ENCODE measurements at regions not wholly inside any gene's neighbourhood (a gene's known extent, or its start where the extent isn't known, plus 50 kb on each side); places are given as distances from the start of the nearest gene placed in this dataset.

- Histone ChIP-seq H3K9me1 (replicated peaks; ENCODE audit: control insufficient read depth, extremely low read depth, insufficient read depth, low read length) (no peaks in the 10 kb centered on the region), H4K20me1 (replicated peaks; ENCODE audit: control insufficient read depth, extremely low read depth, insufficient read depth, low read length) (no peaks in the 10 kb centered on the region), H3K4me1 (ENCODE audit: control insufficient read depth, extremely low read depth, insufficient read depth, low read length) (no peaks in the 10 kb centered on the region), H3K9me3 (replicated peaks; ENCODE audit: control insufficient read depth, insufficient read depth, low read length) (no peaks in the 10 kb centered on the region), H3K9ac (replicated peaks; ENCODE audit: extremely low read depth, insufficient read depth, low read length) (no peak overlapping the region), H3K4me2 (ENCODE audit: insufficient read depth, low read length) (no peak overlapping the region), H2AFZ (ENCODE audit: low read depth, low read length) (no peak overlapping the region), H3K79me2 (ENCODE audit: control insufficient read depth, insufficient read depth, low read length) (no peaks in the 10 kb centered on the region), H3K27ac (ENCODE audit: insufficient read depth, low read depth, low read length) (no peak overlapping the region), H3K36me3 (ENCODE audit: control insufficient read depth in 2 of 2, extremely low read depth in 1 of 2, insufficient read depth in 2 of 2, low read length in 2 of 2) (no peaks in the 10 kb centered on the region), H3K27me3 (ENCODE audit: control insufficient read depth in 2 of 2, insufficient read depth in 2 of 2, low read length in 2 of 2) (no peaks in the 10 kb centered on the region), H3K4me3 (replicated peaks in 1 of 3; ENCODE audit: insufficient read depth in 1 of 3, low read depth in 1 of 3, low read length in 3 of 3) (no peak overlapping the region)
- no peak for TF ChIP-seq EZH2 (IDR thresholded peaks at IDR 0.05; ENCODE audit: borderline replicate concordance, low read depth, low read length, severe bottlenecking)
- no peak for TF ChIP-seq MYC (IDR thresholded peaks at IDR 0.05; ENCODE audit: low read depth, low read length)
- no peak for TF ChIP-seq FOS (IDR thresholded peaks at IDR 0.05; ENCODE audit: borderline replicate concordance, insufficient read depth, low read length)
- no peak for TF ChIP-seq CTCF (IDR thresholded peaks at IDR 0.05; ENCODE audit: extremely low read depth in 1 of 2, insufficient read depth in 1 of 2, low read depth in 1 of 2, low read length in 2 of 2)
- TF ChIP-seq POLR2A (IDR thresholded peaks at IDR 0.05; ENCODE audit: low read depth, low read length) = no peak
- TF ChIP-seq MAX (IDR thresholded peaks at IDR 0.05; ENCODE audit: insufficient read depth, insufficient read length) = no peak
- TF ChIP-seq GATA2 (IDR thresholded peaks at IDR 0.05; ENCODE audit: insufficient read depth, insufficient read length, low read depth, low read length) = no peak
- TF ChIP-seq POLR2AphosphoS5 (IDR thresholded peaks at IDR 0.05; ENCODE audit: insufficient read depth, low read depth, low read length) = no peak
- ChIA-PET CTCF (no interaction called here), POLR2A (no interaction called here)
- DNase-seq (ENCODE audit: low read depth, low spot score) = no peak
- intact Hi-C loops (cut with micrococcal nuclease) = no loop called here
- FAIRE-seq = no peak
- dilution Hi-C loops (cut with MboI; ENCODE audit: extremely low pct_ligation_motif_present, low sequenced_read_pairs) = no loop called here
- BruUV-seq (replicated peaks) = no TSS peak
These were observed 377.8 kb upstream of the ADAMTS16 start for GRCh38 chr5:4762316-4762715.
